ENCODE measurements at regions not wholly inside any gene's neighbourhood (a gene's known extent, or its start where the extent isn't known, plus 50 kb on each side); places are given as distances from the start of the nearest gene placed in this dataset.
"Not testable (repeated sequence)": the region's sequence is repeated elsewhere in the genome, so short reads cannot be mapped to it uniquely, and the experiment has no call there.

DNA sequence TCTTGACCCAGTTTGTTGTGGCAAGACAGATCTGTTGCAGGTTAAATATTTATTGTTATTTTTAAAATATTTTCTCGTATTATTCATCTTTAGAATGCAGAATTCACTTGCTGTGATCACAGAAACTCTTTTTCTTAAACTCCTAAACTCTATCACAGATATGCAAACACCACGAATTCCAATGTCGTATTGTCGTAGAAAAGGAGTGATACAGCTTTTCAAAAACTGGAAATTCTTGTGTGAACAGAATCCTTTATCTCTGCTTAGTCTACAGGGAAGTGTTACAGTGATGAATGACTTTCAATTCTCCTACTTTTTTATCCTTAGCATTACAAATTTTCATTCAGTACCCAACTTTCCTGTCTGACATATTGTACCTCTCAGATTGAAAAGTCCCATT, 1329.5 kb upstream of the B3GALT2 start:
- DNase-seq, result no peak

DNA sequence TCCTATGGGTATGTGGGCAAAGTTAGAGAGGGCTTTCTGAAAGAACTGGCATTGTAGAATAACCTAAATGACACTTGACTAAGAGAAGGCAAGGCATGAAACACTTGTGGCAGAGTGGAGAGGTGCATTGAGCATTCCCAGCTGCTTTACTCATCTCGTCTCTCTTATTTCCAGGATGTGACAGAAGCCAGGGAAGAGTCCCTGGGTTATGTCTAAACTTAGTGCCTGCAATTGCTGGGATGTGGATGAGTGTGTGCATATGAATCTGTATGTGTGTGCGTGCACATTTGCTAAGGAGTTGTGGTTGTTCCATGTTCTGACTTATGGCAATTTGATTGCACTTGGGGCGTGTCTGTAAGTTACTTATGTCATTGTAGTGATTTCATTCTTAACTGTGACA, 1326.5 kb upstream of the B3GALT2 start:
- DNase-seq, result no peak

DNA sequence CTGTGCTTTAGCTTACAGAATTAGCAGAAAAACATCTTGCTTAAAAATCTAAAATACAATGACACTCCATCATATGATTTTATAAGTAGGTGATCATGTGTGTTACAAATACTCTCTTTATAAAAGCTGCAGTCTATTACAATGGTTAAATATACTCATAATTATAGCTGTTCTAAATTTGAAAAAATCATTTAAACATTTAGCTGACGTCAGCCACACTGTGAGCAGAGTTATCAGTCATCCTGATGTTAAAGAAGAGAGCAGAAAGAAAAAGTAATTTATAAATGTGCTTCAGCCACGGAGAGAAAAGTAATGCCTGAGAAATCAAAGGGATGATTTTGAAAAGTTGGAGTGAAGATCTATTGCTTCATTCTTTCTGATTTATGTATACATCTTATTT, 1325.9 kb upstream of the B3GALT2 start:
- no peak for DNase-seq

DNA sequence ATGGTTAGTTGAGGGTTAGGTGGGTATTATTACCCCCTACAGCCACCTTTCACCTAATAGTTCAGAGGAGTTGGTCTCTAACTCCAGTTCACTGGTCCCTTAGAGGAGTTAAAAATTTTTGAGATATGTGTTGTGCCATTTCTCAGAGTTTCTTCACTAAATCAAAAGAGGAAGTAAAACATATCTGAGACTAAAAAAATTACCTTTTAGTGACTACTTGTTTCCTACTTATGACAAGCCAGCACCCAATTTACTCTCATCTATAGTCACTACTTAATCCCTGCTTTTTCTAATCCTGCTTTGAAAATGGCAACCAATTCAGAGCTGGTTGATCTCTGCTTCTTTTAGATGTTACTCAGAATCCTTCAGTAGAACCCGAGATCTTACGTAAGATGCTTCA, 1316.8 kb upstream of the B3GALT2 start:
- no peak for DNase-seq

DNA sequence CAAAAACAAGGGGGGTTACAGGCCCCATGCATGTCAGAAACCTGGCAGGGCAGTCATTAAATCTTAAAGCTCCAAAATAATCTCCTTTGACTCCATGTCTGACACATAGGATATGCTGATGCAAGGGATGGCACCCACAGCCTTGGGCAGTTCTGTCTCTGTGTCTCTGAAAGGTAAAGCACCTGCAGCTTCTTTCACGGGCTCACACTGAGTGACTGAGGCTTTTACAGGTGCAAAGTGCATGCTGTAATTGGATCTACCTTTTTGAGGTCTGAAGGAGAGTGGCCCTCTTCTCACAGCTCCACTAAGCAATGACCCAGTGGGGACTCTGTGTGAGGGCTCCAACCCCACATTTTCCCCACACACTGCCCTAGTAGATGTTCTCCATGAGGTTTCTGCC, 1309.0 kb upstream of the B3GALT2 start:
- no peak for DNase-seq

DNA sequence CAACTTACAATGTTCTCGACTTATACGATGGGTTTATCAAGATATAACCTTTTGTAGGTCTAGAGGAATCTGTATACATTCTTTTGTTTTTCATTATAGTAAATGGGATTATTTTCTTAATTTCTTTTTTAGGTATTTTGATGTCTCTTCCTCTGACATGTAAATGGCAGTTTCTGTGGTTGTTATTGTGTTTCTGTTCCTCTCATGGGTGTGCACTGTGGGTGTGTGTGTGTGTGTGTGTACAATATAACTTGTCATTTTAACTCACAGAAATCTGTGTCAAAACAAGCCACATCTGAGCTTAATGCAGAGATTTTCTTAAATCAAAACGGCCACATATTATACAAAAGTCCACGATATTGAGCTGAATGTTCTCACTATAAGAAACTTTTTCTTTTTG, 1300.8 kb upstream of the B3GALT2 start:
- DNase-seq, result no peak

DNA sequence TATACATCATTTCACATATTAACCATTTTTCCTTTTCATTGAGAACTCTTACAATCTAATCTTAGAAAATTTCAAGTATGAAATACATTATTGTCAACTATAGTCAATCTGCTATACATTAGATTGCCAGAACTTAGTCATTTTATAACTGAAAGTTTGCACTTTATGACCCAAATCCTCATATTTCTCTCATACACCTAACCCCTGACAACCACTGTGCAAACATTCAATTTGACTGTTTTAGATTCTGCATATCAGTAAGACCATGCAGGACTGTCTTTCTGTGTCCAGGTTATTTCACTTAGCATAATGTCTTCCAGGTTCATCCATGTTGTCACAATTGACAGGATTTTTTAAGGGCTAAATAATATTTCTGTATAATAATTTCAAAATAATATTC, 1299.0 kb upstream of the B3GALT2 start:
- no peak for DNase-seq

DNA sequence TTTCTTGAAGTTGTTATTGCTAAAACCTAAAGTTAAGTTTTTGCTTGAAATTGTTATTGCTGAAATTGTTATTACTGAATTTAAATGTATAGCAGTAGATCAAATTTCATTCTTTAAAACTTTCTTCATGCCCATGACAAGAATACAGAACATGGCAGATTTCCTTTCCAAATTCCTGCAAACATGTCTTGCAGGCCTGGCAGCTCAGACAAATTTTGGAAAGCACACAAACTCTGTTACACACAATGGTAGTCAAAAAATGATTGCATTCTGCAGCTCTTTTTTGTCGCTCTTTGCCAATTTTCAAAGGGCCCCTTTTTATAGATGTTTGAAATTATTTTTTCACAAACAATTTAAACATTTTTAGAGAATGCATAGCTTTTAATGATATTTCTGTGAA, 1292.3 kb upstream of the B3GALT2 start:
- no peak for DNase-seq

DNA sequence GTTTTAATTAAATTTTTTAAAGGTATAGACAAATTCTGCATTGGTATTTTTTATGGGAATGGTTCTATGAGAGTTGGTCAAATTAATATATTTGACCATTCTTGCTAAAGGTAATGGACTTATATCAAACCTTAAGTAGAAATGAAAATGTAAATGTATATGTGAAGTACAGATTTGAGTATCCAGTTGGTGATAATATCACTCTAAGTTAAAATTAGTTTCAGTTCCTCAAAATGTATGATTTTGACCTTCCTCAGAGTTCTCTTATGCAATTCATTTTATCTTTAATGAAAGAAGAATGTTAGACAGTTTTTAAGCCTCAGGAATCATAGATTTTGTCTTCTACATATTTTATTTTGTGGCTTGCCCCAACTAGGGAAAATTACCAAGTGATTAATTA, 1291.5 kb upstream of the B3GALT2 start:
- DNase-seq, result no peak

DNA sequence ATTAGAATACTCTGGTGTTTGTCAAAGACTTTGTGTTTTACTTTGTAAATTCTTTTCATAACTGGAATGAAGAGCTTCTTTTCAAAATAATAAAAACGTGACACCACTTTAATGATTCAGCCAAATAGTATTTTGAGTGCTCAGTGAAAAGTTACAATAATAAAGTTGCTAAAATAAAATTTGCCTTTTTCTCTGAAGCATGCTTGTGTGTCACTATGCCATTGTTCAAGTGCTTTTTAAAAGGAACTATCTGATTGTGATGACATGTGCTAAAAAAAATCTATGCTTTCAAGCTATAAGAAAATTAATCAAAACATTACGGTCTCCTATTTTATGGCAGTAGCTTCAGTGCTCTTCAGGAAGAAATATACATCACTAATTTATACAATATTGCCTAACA, 1290.5 kb upstream of the B3GALT2 start:
- DNase-seq, result no peak

DNA sequence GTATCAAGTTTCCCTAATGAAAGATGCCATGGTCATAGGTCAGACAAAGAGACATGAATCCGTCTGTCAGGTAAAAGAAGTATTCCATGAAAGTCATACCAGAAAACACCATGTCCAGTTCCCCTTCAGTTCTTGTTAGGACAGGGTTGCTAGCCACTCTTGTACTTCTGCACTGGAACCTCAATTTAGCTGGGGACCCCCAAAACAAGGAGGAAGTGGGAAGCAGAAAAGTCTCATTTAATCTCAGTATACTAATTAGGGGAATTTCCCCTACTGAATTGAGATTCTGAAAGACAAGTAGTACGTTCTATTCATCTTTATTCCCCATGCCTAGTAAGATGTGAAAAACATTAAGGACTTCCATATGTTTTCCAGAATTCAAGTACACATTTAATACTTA, 1289.9 kb upstream of the B3GALT2 start:
- DNase-seq, result no peak

DNA sequence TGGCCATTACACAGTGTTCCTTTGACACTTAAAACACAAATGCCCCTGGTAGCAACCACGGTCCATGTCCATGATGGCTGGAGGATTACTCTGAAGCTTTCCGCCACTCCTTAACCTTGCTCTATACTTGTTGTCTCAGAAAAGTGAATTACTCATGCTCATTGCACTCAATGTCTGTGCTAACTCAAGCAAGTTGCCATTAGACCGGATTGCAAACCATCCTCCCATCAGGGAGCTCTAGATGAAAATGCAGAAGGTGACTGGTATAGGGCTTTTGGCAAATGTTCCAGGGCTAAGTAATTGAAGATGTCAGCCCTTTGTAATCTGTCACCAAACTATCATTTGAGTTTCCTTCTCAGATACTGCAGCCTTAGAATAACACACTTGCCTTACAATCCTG, 1288.3 kb upstream of the B3GALT2 start:
- no peak for DNase-seq

DNA sequence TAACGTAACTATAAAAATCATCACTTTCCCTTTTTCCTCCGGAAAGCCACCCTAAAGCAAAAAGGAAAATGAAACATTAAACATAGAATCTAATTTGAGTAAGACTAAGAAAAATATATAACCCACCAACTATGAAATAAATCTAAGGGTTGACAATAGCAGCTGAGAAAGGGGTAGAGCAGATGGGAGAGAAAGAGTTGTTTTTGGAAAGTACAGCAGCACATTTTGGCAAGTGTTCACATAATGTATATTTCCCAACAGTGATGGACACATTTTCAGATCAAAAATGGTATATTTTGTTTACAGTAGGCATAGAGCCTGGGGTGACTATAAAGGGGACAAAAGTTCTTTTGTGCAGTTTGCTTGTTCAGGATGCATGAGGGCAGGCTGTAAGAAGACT, 1287.4 kb upstream of the B3GALT2 start:
- no peak for DNase-seq

DNA sequence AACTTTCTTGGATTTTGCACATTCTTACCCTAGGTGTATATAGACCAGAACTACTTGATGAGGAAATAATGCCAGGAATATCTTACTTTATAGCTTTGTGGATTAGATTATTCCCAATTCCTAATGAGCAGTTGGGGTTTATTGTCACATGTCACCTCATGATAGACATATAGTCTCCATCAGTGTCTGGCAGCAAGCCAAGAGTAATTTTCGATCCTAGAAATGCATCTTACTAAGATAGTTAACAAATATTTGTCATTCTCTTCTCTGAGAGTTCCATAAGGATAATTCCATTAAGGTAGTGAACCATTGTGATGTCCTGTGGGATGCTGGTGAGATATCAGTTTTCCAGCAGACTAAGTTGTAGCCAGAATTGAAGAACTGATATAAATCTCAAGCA, 1282.9 kb upstream of the B3GALT2 start:
- no peak for DNase-seq

DNA sequence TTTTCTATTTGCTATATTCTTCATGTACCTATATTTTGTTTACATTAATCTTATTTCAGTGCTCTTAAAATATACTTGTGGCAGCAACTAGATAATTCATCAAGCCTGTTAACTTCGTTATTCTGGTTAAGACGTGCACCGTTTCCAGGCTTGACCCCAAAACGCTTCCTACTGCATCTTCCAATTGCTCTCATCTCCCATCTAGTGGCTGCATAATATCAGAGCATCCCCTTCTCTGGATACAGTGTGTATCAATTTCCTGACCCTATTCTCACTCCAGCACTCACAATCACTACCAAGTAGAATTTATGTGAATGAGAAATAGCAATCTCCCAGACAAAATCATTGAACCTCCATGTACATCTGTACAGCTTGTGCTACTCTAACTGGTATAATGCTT, 1280.3 kb upstream of the B3GALT2 start:
- no peak for DNase-seq

DNA sequence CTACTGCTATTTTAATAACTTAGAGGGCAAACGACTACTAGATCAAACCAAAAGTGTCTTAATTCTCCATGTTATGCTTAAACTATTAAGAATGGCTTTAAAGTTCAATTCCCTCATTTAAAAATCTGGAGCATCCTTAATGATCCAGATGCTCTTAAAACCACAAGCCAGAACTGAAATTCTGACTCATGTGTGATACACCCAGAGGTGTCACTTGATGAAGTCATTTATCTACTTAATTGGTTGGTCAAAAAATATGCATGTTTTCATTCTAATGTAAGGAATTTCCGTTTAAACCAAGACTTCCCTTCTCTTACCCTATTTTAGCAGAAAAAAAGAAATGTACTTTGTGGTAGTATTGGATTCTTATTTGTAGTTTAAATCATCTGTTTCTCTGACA, 1261.2 kb upstream of the B3GALT2 start:
- DNase-seq, result no peak

DNA sequence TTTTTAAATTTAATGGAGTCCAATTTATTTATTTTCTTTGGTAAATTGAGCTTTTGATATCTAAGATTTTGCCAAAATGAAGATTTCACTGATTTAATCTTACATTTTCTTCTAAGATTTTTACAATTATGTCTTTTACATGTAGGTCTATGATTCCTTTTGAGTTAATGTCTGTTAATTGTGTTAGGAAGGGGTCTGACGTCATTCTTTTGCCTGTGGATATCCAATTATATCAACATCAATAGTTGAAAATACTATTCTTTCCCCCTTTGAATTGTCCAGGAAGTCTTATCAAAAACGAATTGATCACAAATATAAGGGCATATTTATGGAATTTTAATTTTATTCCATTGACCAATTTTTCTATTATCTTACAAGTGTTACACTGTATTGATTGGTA, 1258.8 kb upstream of the B3GALT2 start:
- no peak for DNase-seq

DNA sequence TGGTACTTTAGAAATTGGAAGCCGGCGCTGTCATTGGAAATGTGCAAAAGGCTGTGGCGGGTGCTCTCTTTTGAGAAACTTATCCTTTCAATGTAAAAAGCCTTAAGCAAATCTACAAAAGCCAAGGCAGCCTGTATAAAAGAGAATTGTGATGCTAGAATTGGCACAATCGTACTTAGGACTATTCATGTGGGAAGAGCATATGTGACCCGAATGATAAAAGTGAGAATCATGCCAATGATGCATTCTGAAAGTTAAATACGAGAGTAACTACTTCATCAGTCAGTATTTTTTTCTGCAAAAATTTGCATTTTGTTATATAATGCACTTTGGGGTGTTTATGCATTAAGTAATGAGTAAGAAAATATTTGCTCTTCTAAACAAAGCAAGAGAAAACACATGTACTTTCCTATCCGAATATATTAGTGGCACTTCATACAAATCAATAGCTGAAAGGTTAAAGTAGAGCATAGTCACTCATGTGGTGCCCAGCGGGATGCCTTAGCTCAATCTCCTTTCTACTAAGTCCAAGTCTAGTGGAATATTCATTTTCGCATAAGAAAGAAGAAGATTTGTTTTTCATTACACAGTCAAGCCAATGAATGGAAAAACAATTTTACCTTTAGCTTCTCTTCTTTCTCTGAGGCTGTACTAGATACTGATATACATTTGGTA, 1256.6 kb upstream of the B3GALT2 start:
- DNase-seq, result no peak

DNA sequence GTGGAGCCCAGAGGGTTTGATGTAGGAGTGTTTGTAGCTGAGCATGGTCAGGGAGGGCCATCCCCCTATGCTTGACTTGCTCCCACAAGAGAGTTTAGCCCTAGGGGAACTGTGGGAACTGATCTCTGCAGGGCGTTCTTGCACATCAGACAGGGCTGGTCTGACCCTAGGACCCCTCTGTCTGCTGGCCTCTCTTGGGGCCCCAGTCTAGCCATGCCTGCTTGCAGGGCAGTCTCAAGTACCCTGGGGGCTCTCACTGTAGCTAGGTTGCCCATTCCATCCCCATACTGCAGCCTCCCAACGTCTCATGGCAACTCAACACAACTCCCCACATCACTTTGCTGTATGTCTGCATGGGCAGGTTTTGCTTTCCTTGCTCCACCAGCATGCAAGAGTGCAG, 1250.7 kb upstream of the B3GALT2 start:
- DNase-seq, result no peak

DNA sequence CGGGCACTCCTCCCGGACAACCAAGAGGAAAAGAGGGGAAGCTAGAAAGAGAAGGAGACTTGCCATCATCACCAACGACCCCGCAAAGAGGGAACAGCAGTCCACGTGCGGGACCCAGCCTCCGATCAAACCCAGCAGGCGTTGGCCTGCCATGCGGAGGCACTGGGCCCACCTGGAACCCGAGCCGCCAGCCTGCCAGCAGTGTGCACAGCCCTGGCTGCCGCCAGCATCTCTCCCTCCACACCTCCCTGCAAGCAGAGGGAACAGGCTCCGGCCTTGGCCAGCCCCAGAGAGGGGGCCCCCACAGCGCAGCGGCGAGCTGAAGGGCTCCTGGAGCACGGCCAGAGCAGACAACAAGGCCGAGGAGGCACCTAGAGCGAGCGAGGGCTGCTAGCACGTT, 1244.7 kb upstream of the B3GALT2 start:
- DNase-seq, result no peak

DNA sequence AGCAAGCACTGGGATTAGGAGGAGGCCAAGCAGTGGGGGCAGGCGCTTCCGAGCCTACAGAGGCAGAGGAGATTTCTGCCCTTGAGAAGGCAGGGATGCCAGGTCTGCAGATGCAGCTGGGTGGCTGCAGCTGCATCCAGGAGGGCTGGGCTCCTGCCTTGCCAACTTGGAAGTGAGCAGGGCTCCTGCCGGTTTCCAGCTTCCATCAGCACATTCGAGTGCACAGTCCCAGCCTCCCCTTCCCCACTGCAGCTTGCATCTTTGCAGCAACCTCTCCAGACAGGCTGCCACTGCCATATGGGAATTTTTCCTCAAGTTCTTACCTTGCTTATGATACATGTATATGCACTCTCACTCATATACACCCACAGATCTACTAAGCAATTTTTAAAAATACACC, 1234.3 kb upstream of the B3GALT2 start:
- DNase-seq, result no peak

DNA sequence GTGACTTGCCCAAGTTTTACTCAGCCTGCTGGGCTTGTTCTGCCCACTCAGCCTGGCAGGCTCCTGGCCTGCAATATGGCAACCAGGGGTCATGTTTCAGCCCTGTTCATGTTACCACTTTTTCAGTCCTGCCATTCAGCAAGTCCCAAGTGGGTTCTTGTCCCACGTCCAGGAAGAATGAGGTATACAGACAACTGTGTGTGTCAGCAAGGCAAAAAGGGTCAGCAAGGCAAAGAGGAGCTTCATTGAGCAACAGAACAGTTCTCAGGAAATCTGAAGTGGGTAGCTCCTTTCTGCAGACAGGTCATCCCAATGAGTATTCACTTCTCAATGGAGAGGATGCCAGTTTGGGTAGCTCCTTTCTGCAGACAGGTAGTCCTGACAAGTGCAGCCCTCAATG, 1233.3 kb upstream of the B3GALT2 start:
- DNase-seq, result no peak

DNA sequence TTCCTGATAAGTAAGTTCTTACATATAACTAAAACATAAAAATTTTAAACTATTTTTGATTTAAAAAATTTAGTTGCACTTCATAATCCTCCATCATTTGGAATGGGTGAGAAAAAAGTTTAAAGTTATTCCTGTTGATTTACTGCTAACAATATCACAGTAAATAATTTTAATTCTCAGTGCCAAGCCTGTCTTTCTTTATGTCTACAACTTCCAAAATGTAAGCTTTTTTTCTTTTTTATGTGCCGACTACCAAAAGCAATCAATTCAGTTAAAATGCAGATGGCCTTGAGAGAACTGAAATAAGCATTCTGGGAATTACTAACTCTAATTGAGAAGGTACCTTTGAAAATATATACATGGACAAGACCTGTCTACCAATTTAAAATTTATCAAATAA, 1224.3 kb upstream of the B3GALT2 start:
- no peak for DNase-seq

DNA sequence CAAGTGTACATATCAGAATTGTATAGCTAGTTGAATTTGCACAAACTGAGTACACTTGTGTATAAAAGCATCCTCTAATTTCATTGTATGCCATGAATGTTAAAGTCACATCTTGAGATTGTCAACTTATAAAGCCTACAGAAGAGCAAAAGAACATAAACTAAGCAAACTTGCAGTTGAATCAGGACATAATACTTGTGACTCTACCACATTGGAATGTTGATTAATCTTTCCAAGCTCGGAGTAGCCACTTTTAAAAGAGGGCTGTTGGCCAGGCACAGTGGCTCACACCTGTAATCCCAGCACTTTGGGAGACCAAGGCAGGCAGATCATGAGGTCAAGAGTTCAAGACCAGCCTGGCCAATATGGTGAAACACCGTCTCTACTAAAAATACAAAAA, 1220.8 kb upstream of the B3GALT2 start:
- DNase-seq, result not testable (repeated sequence)

DNA sequence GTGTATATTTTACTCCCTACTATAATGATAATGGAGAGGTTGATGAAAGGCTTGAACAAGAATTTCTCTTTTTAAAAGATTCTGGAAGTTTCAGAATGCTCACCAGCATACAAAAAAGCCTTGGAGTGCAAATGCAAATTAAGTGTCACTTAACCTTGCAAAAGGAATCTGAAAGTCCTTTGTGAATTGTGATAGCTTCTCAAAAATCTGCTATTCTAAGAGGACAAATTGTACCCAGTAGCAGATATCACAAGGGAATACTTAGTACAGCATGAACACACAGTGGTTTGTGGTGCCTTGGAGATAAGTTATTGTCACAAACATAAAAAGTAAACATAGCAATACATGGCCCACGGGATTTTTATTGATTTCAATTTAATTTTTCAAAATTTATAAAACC, 1208.3 kb upstream of the B3GALT2 start:
- no peak for DNase-seq

Data from left kidney (tissue), 1 donor.